ENCODE measurements at regions not wholly inside any gene's neighbourhood (a gene's known extent, or its start where the extent isn't known, plus 50 kb on each side); places are given as distances from the start of the nearest gene placed in this dataset.

GRCh38 chr9:14031810-14032209 is 282.1 kb downstream of the NFIB start:
- DNase-seq = no peak

- DNase-seq = no peak
Measured at GRCh38 chr9:14031060-14031414, 282.9 kb downstream of the NFIB start.

- DNase-seq = peak; percentile 86
Measured at GRCh38 chr9:14030375-14031059, 283.4 kb downstream of the NFIB start.

- no peak for DNase-seq
Measured at GRCh38 chr9:14029806-14030374, 284.1 kb downstream of the NFIB start.

GRCh38 chr9:14027116-14027800 is 286.7 kb downstream of the NFIB start:
- DNase-seq = no peak

- DNase-seq = no peak
Measured at GRCh38 chr9:14025741-14026140, 288.2 kb downstream of the NFIB start.

- no peak for DNase-seq
Measured at GRCh38 chr9:14023285-14023684, 290.7 kb downstream of the NFIB start.

- DNase-seq = no peak
Measured at GRCh38 chr9:14021871-14022525, 291.9 kb downstream of the NFIB start.

- DNase-seq = no peak
Measured at GRCh38 chr9:14018081-14018480, 295.9 kb downstream of the NFIB start.

- DNase-seq = no peak
Measured at GRCh38 chr9:14014744-14015143, 299.2 kb downstream of the NFIB start.

GRCh38 chr9:14014218-14014617 is 299.7 kb downstream of the NFIB start:
- no peak for DNase-seq

GRCh38 chr9:14011799-14012560 is 302.0 kb downstream of the NFIB start:
- DNase-seq = no peak

- DNase-seq = no peak
Measured at GRCh38 chr9:14007190-14007769, 306.7 kb downstream of the NFIB start.

- DNase-seq = no peak
Measured at GRCh38 chr9:14006386-14007187, 307.4 kb downstream of the NFIB start.

- DNase-seq = no peak
Measured at GRCh38 chr9:14004110-14004509, 309.8 kb downstream of the NFIB start.

- no peak for DNase-seq
Measured at GRCh38 chr9:13994240-13994639, 319.7 kb downstream of the NFIB start.

GRCh38 chr9:13993632-13994185 is 320.2 kb downstream of the NFIB start:
- DNase-seq = no peak

GRCh38 chr9:13992138-13993088 is 321.5 kb downstream of the NFIB start:
- DNase-seq = no peak

GRCh38 chr9:13991395-13991794 is 322.5 kb downstream of the NFIB start:
- DNase-seq = no peak

GRCh38 chr9:13990994-13991393 is 322.9 kb downstream of the NFIB start:
- DNase-seq = no peak

Measured in NCI-H1105 (cell line).